ENCODE measurements at regions not wholly inside any gene's neighbourhood (a gene's known extent, or its start where the extent isn't known, plus 50 kb on each side); places are given as distances from the start of the nearest gene placed in this dataset.
"Not testable (repeated sequence)": the region's sequence is repeated elsewhere in the genome, so short reads cannot be mapped to it uniquely, and the experiment has no call there.

- Histone ChIP-seq H3K79me2 (ENCODE audit: low read length) (no peaks in the 10 kb centered on the region), H2AFZ (ENCODE audit: low read depth, low read length) (no peak overlapping the region), H3K4me1 (ENCODE audit: low read length) (no peaks in the 10 kb centered on the region), H3K4me2 (ENCODE audit: low read length) (no peak overlapping the region), H3K27me3 (ENCODE audit: low read depth, low read length) (no peaks in the 10 kb centered on the region), H3K9me3 (ENCODE audit: insufficient read depth, low read length) (no peaks in the 10 kb centered on the region), H3K4me3 (ENCODE audit: low read length) (no peak overlapping the region), H3K36me3 (replicated peaks; ENCODE audit: low read depth, low read length) (no peaks in the 10 kb centered on the region), H3K9ac (ENCODE audit: low read length) (no peak overlapping the region), H3K27ac (ENCODE audit: low read length) (no peak overlapping the region), H4K20me1 (ENCODE audit: insufficient read depth, low read length) (no peaks in the 10 kb centered on the region)
- no peak for TF ChIP-seq CTCF (IDR thresholded peaks at IDR 0.05; ENCODE audit: low read depth, low read length)
- TF ChIP-seq EZH2phosphoT487 (IDR thresholded peaks at IDR 0.05; ENCODE audit: low read depth): no peak
These were observed 789.3 kb downstream of the IGSF11 start for GRCh38 chr3:118245312-118245711.

DNA sequence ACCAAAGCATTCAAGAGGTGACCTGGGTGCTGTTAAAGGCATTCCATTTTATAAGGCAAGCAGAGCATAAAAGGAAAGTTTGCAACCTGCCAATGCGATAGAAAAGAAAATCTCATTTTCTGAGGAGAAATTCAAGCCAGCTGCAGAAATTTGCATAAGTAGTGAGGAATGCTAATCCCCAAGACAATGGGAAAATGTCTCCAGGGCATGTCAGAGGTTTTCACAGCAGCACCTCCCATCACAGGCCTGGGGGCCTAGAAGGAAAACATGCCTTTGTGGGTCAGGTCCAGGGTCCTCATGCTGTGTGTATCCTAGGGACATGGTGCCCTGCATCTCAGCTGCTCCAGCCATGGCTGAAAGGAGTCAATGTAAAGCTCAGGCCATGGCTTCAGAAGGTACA lies 775.8 kb downstream of the IGSF11 start:
- not testable (repeated sequence) for H3K27me3 ChIP-seq (ENCODE audit: low read depth, low read length); H3K4me1 ChIP-seq (ENCODE audit: low read length); H3K27ac ChIP-seq (ENCODE audit: low read length); H3K9me3 ChIP-seq (ENCODE audit: insufficient read depth, low read length); H2AFZ ChIP-seq (ENCODE audit: low read depth, low read length); H3K9ac ChIP-seq (ENCODE audit: low read length); H3K36me3 ChIP-seq (replicated peaks; ENCODE audit: low read depth, low read length); H3K4me3 ChIP-seq (ENCODE audit: low read length); H4K20me1 ChIP-seq (ENCODE audit: insufficient read depth, low read length); H3K4me2 ChIP-seq (ENCODE audit: low read length); H3K79me2 ChIP-seq (ENCODE audit: low read length)

GRCh38 chr3:118262800-118263402 lies 771.7 kb downstream of the IGSF11 start:
- H2AFZ ChIP-seq (ENCODE audit: low read depth, low read length): no peak overlapping the region

GRCh38 chr3:118267588-118267987 lies 767.1 kb downstream of the IGSF11 start:
- H3K9ac ChIP-seq (ENCODE audit: low read length): no peak overlapping the region
- H3K4me3 ChIP-seq (ENCODE audit: low read length): no peak overlapping the region
- no peak overlapping the region for H3K4me2 ChIP-seq (ENCODE audit: low read length)
- no peak for TF ChIP-seq EZH2phosphoT487 (IDR thresholded peaks at IDR 0.05; ENCODE audit: low read depth)
- TF ChIP-seq CTCF (IDR thresholded peaks at IDR 0.05; ENCODE audit: low read depth, low read length): no peak
- no peaks in the 10 kb centered on the region for H3K79me2 ChIP-seq (ENCODE audit: low read length)
- no peak overlapping the region for H3K27ac ChIP-seq (ENCODE audit: low read length)
- no peaks in the 10 kb centered on the region for H3K27me3 ChIP-seq (ENCODE audit: low read depth, low read length)
- H3K4me1 ChIP-seq (ENCODE audit: low read length): no peaks in the 10 kb centered on the region
- no peaks in the 10 kb centered on the region for H4K20me1 ChIP-seq (ENCODE audit: insufficient read depth, low read length)
- no peak overlapping the region for H2AFZ ChIP-seq (ENCODE audit: low read depth, low read length)
- no peaks in the 10 kb centered on the region for H3K36me3 ChIP-seq (replicated peaks; ENCODE audit: low read depth, low read length)
- H3K9me3 ChIP-seq (ENCODE audit: insufficient read depth, low read length): no peaks in the 10 kb centered on the region

More at GRCh38 chr3:118262800-118263402, 771.7 kb downstream of the IGSF11 start:
- TF ChIP-seq EZH2phosphoT487 (IDR thresholded peaks at IDR 0.05; ENCODE audit: low read depth): no peak
- H3K4me1 ChIP-seq (ENCODE audit: low read length): no peaks in the 10 kb centered on the region
- no peaks in the 10 kb centered on the region for H3K9me3 ChIP-seq (ENCODE audit: insufficient read depth, low read length)
- no peak overlapping the region for H3K27ac ChIP-seq (ENCODE audit: low read length)
- no peaks in the 10 kb centered on the region for H3K36me3 ChIP-seq (replicated peaks; ENCODE audit: low read depth, low read length)
- H3K79me2 ChIP-seq (ENCODE audit: low read length): no peaks in the 10 kb centered on the region
- H3K27me3 ChIP-seq (ENCODE audit: low read depth, low read length): no peaks in the 10 kb centered on the region
- no peaks in the 10 kb centered on the region for H4K20me1 ChIP-seq (ENCODE audit: insufficient read depth, low read length)
- no peak overlapping the region for H3K4me3 ChIP-seq (ENCODE audit: low read length)
- H3K4me2 ChIP-seq (ENCODE audit: low read length): no peak overlapping the region
- H3K9ac ChIP-seq (ENCODE audit: low read length): no peak overlapping the region

DNA sequence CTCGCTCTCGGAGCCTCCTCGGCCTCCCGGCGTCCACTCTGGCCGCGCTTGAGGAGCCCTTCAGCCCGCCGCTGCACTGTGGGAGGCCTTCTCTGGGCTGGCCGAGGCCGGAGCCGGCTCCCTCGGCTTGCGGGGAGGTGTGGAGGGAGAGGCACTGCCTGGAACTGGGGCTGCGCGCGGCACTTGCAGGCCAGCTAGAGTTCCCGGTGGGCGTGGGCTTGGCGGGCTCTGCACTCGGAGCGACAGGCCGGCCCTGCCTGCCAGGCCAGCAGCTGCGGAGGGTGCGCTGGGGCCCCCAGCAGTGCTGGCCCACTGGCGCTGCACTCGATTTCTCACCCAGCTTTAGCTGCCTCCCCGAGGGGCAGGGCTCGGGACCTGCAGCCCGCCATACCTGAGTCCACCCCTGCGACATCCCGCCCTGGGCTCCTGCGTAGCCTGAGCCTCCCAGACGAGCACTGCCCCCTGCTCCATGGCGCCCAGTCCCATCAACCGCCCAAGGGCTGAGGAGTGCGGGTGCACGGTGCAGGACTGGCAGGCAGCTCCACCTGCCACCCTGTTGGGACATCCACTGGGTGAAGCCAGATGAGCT lies 765.0 kb downstream of the IGSF11 start:
- Histone ChIP-seq H3K4me3 (ENCODE audit: low read length) (no peak overlapping the region), H4K20me1 (ENCODE audit: insufficient read depth, low read length) (no peaks in the 10 kb centered on the region), H3K36me3 (replicated peaks; ENCODE audit: low read depth, low read length) (no peaks in the 10 kb centered on the region), H3K27ac (ENCODE audit: low read length) (no peak overlapping the region), H2AFZ (ENCODE audit: low read depth, low read length) (no peak overlapping the region), H3K4me1 (ENCODE audit: low read length) (no peaks in the 10 kb centered on the region), H3K9me3 (ENCODE audit: insufficient read depth, low read length) (no peaks in the 10 kb centered on the region), H3K27me3 (ENCODE audit: low read depth, low read length) (no peaks in the 10 kb centered on the region), H3K79me2 (ENCODE audit: low read length) (no peaks in the 10 kb centered on the region), H3K4me2 (ENCODE audit: low read length) (no peak overlapping the region), H3K9ac (ENCODE audit: low read length) (no peak overlapping the region)
- TF ChIP-seq CTCF (IDR thresholded peaks at IDR 0.05; ENCODE audit: low read depth, low read length): no peak
- no peak for TF ChIP-seq EZH2phosphoT487 (IDR thresholded peaks at IDR 0.05; ENCODE audit: low read depth)

All from OCI-LY3 (cell line).